ENCODE measurements at regions not wholly inside any gene's neighbourhood (a gene's known extent, or its start where the extent isn't known, plus 50 kb on each side); places are given as distances from the start of the nearest gene placed in this dataset.

- no peaks in the 10 kb centered on the region for H3K9me3 ChIP-seq (ENCODE audit: control insufficient read depth, low read depth, low read length)
- H3K36me3 ChIP-seq (ENCODE audit: control insufficient read depth, insufficient read depth, low read length) = no peaks in the 10 kb centered on the region
- no peak for DNase-seq
- no peak overlapping the region for H3K4me3 ChIP-seq (ENCODE audit: low read length)
- no peak overlapping the region for H3K27ac ChIP-seq (ENCODE audit: low read length)
- WGBS (ENCODE audit: insufficient coverage, low lambda C conversion rate) = no CpG with 5 or more reads among the region's 3 CpGs
- H3K27me3 ChIP-seq (ENCODE audit: control insufficient read depth, insufficient read depth, low read length) = no peaks in the 10 kb centered on the region
- no peaks in the 10 kb centered on the region for H3K4me1 ChIP-seq (ENCODE audit: control insufficient read depth, insufficient read depth, low read length)
Observed at GRCh38 chr1:95388031-95388430, 154.0 kb downstream of the RWDD3 start.

GRCh38 chr1:95393434-95393833 is 159.4 kb downstream of the RWDD3 start:
- no peak for DNase-seq
- H3K4me1 ChIP-seq (ENCODE audit: control insufficient read depth, insufficient read depth, low read length) = no peaks in the 10 kb centered on the region
- H3K36me3 ChIP-seq (ENCODE audit: control insufficient read depth, insufficient read depth, low read length) = no peaks in the 10 kb centered on the region
- H3K27me3 ChIP-seq (ENCODE audit: control insufficient read depth, insufficient read depth, low read length) = no peaks in the 10 kb centered on the region
- no peaks in the 10 kb centered on the region for H3K9me3 ChIP-seq (ENCODE audit: control insufficient read depth, low read depth, low read length)
- H3K27ac ChIP-seq (ENCODE audit: low read length) = no peak overlapping the region
- no peak overlapping the region for H3K4me3 ChIP-seq (ENCODE audit: low read length)

- no peak for DNase-seq
- Histone ChIP-seq H3K27me3 (ENCODE audit: control insufficient read depth, insufficient read depth, low read length) (no peaks in the 10 kb centered on the region), H3K9me3 (ENCODE audit: control insufficient read depth, low read depth, low read length) (no peaks in the 10 kb centered on the region), H3K4me1 (ENCODE audit: control insufficient read depth, insufficient read depth, low read length) (no peaks in the 10 kb centered on the region), H3K27ac (ENCODE audit: low read length) (no peak overlapping the region), H3K36me3 (ENCODE audit: control insufficient read depth, insufficient read depth, low read length) (no peaks in the 10 kb centered on the region), H3K4me3 (ENCODE audit: low read length) (no peak overlapping the region)
- no CpG with 5 or more reads among the region's 3 CpGs for WGBS (ENCODE audit: insufficient coverage, low lambda C conversion rate)
Observed at GRCh38 chr1:95396557-95396956, 162.5 kb downstream of the RWDD3 start.

- no peak for DNase-seq
- Histone ChIP-seq H3K4me3 (ENCODE audit: low read length) (no peak overlapping the region), H3K36me3 (ENCODE audit: control insufficient read depth, insufficient read depth, low read length) (no peaks in the 10 kb centered on the region), H3K27me3 (ENCODE audit: control insufficient read depth, insufficient read depth, low read length) (no peaks in the 10 kb centered on the region), H3K27ac (ENCODE audit: low read length) (no peak overlapping the region), H3K9me3 (ENCODE audit: control insufficient read depth, low read depth, low read length) (no peaks in the 10 kb centered on the region), H3K4me1 (ENCODE audit: control insufficient read depth, insufficient read depth, low read length) (no peaks in the 10 kb centered on the region)
- WGBS (ENCODE audit: insufficient coverage, low lambda C conversion rate) = no CpG with 5 or more reads among the region's 2 CpGs
Observed at GRCh38 chr1:95402780-95403179, 168.8 kb downstream of the RWDD3 start.

GRCh38 chr1:95406279-95406678 is 172.3 kb downstream of the RWDD3 start:
- Histone ChIP-seq H3K4me3 (ENCODE audit: low read length) (no peak overlapping the region), H3K27me3 (ENCODE audit: control insufficient read depth, insufficient read depth, low read length) (no peaks in the 10 kb centered on the region), H3K9me3 (ENCODE audit: control insufficient read depth, low read depth, low read length) (no peaks in the 10 kb centered on the region), H3K27ac (ENCODE audit: low read length) (no peak overlapping the region), H3K4me1 (ENCODE audit: control insufficient read depth, insufficient read depth, low read length) (no peaks in the 10 kb centered on the region), H3K36me3 (ENCODE audit: control insufficient read depth, insufficient read depth, low read length) (no peaks in the 10 kb centered on the region)
- no CpG with 5 or more reads among the region's 1 CpG for WGBS (ENCODE audit: insufficient coverage, low lambda C conversion rate)
- DNase-seq = no peak

GRCh38 chr1:95407131-95407885 is 173.3 kb downstream of the RWDD3 start:
- H3K36me3 ChIP-seq (ENCODE audit: control insufficient read depth, insufficient read depth, low read length) = no peaks in the 10 kb centered on the region
- no peaks in the 10 kb centered on the region for H3K4me1 ChIP-seq (ENCODE audit: control insufficient read depth, insufficient read depth, low read length)
- DNase-seq = no peak
- no peaks in the 10 kb centered on the region for H3K9me3 ChIP-seq (ENCODE audit: control insufficient read depth, low read depth, low read length)
- H3K4me3 ChIP-seq (ENCODE audit: low read length) = no peak overlapping the region
- H3K27me3 ChIP-seq (ENCODE audit: control insufficient read depth, insufficient read depth, low read length) = no peaks in the 10 kb centered on the region
- no peak overlapping the region for H3K27ac ChIP-seq (ENCODE audit: low read length)
- 57% methylated on average over 1 of the region's 10 CpGs for WGBS (ENCODE audit: insufficient coverage, low lambda C conversion rate)

GRCh38 chr1:95407886-95408291 is 173.9 kb downstream of the RWDD3 start:
- Histone ChIP-seq H3K27me3 (ENCODE audit: control insufficient read depth, insufficient read depth, low read length) (no peaks in the 10 kb centered on the region), H3K4me1 (ENCODE audit: control insufficient read depth, insufficient read depth, low read length) (no peaks in the 10 kb centered on the region), H3K9me3 (ENCODE audit: control insufficient read depth, low read depth, low read length) (no peaks in the 10 kb centered on the region), H3K36me3 (ENCODE audit: control insufficient read depth, insufficient read depth, low read length) (no peaks in the 10 kb centered on the region), H3K27ac (ENCODE audit: low read length) (no peak overlapping the region), H3K4me3 (ENCODE audit: low read length) (no peak overlapping the region)
- DNase-seq = no peak
- WGBS (ENCODE audit: insufficient coverage, low lambda C conversion rate) = no CpG with 5 or more reads among the region's 8 CpGs

- Histone ChIP-seq H3K9me3 (ENCODE audit: control insufficient read depth, low read depth, low read length) (no peaks in the 10 kb centered on the region), H3K4me1 (ENCODE audit: control insufficient read depth, insufficient read depth, low read length) (no peaks in the 10 kb centered on the region), H3K36me3 (ENCODE audit: control insufficient read depth, insufficient read depth, low read length) (no peaks in the 10 kb centered on the region), H3K27me3 (ENCODE audit: control insufficient read depth, insufficient read depth, low read length) (no peaks in the 10 kb centered on the region), H3K27ac (ENCODE audit: low read length) (no peak overlapping the region), H3K4me3 (ENCODE audit: low read length) (no peak overlapping the region)
- DNase-seq = no peak
- 22% methylated on average over 2 of the region's 4 CpGs for WGBS (ENCODE audit: insufficient coverage, low lambda C conversion rate)
Observed at GRCh38 chr1:95408507-95409136, 174.6 kb downstream of the RWDD3 start.

- 17% methylated on average over 1 of the region's 1 CpG for WGBS (ENCODE audit: insufficient coverage, low lambda C conversion rate)
- H3K36me3 ChIP-seq (ENCODE audit: control insufficient read depth, insufficient read depth, low read length) = no peaks in the 10 kb centered on the region
- no peak overlapping the region for H3K4me3 ChIP-seq (ENCODE audit: low read length)
- DNase-seq = no peak
- no peaks in the 10 kb centered on the region for H3K4me1 ChIP-seq (ENCODE audit: control insufficient read depth, insufficient read depth, low read length)
- no peaks in the 10 kb centered on the region for H3K9me3 ChIP-seq (ENCODE audit: control insufficient read depth, low read depth, low read length)
- H3K27ac ChIP-seq (ENCODE audit: low read length) = no peak overlapping the region
- H3K27me3 ChIP-seq (ENCODE audit: control insufficient read depth, insufficient read depth, low read length) = no peaks in the 10 kb centered on the region
Observed at GRCh38 chr1:95409276-95409675, 175.3 kb downstream of the RWDD3 start.

- Histone ChIP-seq H3K27ac (ENCODE audit: low read length) (no peak overlapping the region), H3K36me3 (ENCODE audit: control insufficient read depth, insufficient read depth, low read length) (no peaks in the 10 kb centered on the region), H3K4me1 (ENCODE audit: control insufficient read depth, insufficient read depth, low read length) (no peaks in the 10 kb centered on the region), H3K4me3 (ENCODE audit: low read length) (no peak overlapping the region), H3K9me3 (ENCODE audit: control insufficient read depth, low read depth, low read length) (no peaks in the 10 kb centered on the region), H3K27me3 (ENCODE audit: control insufficient read depth, insufficient read depth, low read length) (no peaks in the 10 kb centered on the region)
- no peak for DNase-seq
- no CpG with 5 or more reads among the region's 3 CpGs for WGBS (ENCODE audit: insufficient coverage, low lambda C conversion rate)
Observed at GRCh38 chr1:95409901-95410300, 175.9 kb downstream of the RWDD3 start.

- H3K4me1 ChIP-seq (ENCODE audit: control insufficient read depth, insufficient read depth, low read length) = no peaks in the 10 kb centered on the region
- H3K27me3 ChIP-seq (ENCODE audit: control insufficient read depth, insufficient read depth, low read length) = no peaks in the 10 kb centered on the region
- no peaks in the 10 kb centered on the region for H3K9me3 ChIP-seq (ENCODE audit: control insufficient read depth, low read depth, low read length)
- H3K36me3 ChIP-seq (ENCODE audit: control insufficient read depth, insufficient read depth, low read length) = no peaks in the 10 kb centered on the region
- no peak for DNase-seq
- no peak overlapping the region for H3K4me3 ChIP-seq (ENCODE audit: low read length)
- no peak overlapping the region for H3K27ac ChIP-seq (ENCODE audit: low read length)
Observed at GRCh38 chr1:95415146-95415545, 181.1 kb downstream of the RWDD3 start.
